AG09309 (cell line): ENCODE measurements at regions not wholly inside any gene's neighbourhood (a gene's known extent, or its start where the extent isn't known, plus 50 kb on each side); places are given as distances from the start of the nearest gene placed in this dataset.

ENCODE experiments used
- DNase-seq: peaks from one replicate; pipeline ENCODE4 v3.0.0-alpha.2; 2010; ENCODE audit warnings: low read depth
- H3K4me3 ChIP-seq: 2 replicates; pipeline ENCODE4 v1.5.1; 2011; ENCODE audit warnings: mild to moderate bottlenecking, low read depth, low read length, moderate library complexity; ENCODE audit not compliant: control insufficient read depth
- TF ChIP-seq, protein P1 (sequence below): IDR thresholded peaks from 2 replicates; pipeline ENCODE4 v1.5.1; 2011; ENCODE audit warnings: mild to moderate bottlenecking, low read depth, low read length, inconsistent platforms; ENCODE audit not compliant: insufficient read depth, control insufficient read depth; ENCODE audit errors: missing control alignments

DNA sequence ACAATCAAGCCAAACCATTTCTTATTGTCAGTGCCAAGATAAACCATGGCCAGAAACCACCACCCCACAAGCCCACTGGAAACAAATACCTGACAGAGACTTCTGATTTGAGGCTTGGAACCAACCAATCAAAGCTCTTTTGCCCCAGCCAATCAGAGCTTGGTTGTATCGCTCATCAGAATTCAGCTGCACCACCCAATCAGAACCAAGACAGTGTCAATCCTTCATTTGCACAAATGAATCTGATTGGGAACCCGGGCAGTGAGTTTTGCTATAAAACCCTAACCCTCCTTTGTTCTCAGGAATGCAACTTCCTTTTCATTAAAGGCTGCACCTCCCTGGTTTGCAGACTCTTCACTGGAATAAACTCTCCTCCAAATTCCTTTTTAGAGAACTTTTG lies 87.4 kb downstream of the ELAPOR2 start:
- H3K4me3 ChIP-seq = no peak overlapping the region
- DNase-seq = no peak
- TF ChIP-seq, protein P1, sequence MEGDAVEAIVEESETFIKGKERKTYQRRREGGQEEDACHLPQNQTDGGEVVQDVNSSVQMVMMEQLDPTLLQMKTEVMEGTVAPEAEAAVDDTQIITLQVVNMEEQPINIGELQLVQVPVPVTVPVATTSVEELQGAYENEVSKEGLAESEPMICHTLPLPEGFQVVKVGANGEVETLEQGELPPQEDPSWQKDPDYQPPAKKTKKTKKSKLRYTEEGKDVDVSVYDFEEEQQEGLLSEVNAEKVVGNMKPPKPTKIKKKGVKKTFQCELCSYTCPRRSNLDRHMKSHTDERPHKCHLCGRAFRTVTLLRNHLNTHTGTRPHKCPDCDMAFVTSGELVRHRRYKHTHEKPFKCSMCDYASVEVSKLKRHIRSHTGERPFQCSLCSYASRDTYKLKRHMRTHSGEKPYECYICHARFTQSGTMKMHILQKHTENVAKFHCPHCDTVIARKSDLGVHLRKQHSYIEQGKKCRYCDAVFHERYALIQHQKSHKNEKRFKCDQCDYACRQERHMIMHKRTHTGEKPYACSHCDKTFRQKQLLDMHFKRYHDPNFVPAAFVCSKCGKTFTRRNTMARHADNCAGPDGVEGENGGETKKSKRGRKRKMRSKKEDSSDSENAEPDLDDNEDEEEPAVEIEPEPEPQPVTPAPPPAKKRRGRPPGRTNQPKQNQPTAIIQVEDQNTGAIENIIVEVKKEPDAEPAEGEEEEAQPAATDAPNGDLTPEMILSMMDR = no peak

DNA sequence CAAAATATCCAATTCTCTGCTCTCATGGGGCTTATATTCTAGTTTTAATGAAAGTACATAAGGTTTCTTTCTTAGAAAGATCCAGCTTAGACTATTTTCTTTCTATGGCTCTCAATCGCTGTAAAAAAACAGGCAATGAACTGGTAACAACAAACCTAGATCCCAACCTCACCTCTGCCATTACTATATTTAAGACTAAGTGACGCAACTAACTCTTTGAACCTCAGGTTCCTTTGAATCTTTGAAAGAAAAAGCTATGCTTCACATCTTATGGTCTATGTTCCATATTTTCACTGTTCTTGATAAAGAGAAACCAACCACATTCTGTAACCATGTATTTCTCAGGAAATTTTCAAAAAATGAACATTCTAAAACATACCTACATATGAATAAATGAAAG lies 88.5 kb downstream of the ELAPOR2 start:
- no peak overlapping the region for H3K4me3 ChIP-seq
- TF ChIP-seq, protein P1 = no peak
- no peak for DNase-seq

DNA sequence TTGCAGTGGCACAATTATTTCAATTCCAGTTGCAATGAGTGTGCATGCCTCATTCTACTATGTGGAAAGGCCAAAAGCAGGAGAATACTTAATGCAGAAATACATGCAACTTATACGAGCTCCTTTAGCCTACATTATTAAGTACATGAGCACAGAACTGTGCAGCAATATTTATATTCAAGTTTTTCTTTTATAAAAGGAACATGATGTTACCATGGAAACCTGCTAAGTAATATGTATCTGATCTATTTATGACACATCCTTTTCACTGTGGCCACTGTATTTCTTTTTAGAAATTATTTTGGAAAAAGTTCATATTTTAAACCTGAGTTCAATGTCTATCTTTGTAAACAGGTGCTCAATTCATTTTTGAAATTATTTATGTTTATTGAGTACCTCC lies 88.9 kb downstream of the ELAPOR2 start:
- no peak for DNase-seq
- no peak overlapping the region for H3K4me3 ChIP-seq
- TF ChIP-seq, protein P1 = no peak

DNA sequence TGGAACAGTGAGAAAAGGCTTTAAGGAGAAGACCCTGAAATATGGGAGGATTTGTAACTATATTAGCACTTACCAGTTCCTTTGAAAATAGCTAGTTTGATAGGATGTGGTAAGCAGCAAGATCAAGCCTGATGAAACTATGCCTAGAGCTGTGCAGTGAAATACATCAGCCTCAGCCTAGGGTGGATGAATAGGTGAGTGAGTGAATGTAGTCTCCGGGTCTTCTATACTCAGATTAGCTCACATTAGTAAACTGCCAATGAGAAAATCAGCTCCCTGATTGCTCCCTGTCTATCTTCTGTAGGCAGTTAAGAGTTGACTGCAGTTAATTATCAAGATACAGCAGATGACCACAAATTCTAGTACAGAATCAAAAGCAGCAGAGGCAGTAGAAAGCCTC lies 89.6 kb downstream of the ELAPOR2 start:
- H3K4me3 ChIP-seq = no peak overlapping the region
- TF ChIP-seq, protein P1 = no peak
- no peak for DNase-seq

DNA sequence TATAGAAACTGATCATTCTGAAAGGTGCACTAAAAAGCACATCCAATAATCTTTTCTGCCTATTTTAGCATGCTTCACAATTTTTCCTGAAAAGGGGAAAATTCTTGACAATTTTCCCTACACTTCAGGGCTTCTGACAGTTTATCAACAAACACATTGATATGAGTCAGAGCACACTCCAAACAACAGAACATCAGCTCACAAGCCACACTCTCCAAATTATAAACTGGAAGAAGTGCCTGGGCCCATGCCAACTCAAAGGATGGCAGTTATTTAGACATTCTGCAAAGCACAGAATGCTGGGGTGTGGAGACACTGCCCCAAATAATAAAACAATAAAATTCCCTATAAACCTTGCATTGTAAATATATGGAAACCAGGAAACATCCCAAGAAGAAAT lies 90.8 kb downstream of the ELAPOR2 start:
- DNase-seq = no peak
- H3K4me3 ChIP-seq = no peak overlapping the region
- TF ChIP-seq, protein P1 = no peak

DNA sequence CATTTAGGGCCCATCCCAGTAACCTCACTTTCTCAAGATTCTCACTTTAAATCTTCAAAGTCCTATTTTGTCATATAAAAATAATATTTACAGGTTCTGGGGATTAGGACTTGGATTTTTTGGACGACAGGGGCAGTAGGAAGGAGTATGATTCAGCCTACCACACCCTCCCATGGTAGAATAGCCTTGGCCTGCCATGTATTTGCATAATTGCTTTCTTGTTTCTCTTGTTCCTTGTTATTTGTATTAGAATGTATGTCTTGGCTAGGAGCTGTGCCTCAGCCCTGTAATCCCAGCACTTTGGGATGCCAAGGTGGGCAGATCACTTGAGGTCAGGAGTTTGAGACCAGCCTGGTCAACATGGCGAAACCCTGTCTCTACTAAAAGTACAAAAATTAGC lies 92.5 kb downstream of the ELAPOR2 start:
- no peak for DNase-seq
- TF ChIP-seq, protein P1 = no peak
- no peak overlapping the region for H3K4me3 ChIP-seq

DNA sequence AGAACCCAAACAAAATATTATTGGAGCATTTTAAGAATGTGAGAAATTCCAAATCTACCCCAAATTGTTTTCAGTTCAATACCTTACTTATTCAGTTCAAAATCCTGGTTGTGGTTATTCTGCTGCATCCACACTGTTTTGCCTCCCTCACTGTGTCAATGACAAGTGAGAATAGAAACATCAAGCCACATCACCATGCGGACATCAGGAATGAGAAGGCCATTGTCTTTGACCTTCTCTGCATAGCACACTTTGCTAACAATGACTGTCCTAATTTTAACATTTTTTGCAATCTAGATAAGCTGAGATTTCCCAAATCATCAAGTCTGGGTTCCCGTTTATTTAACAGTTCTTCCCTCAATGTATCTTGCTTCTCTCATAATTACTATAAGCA lies 93.7 kb downstream of the ELAPOR2 start:
- H3K4me3 ChIP-seq = no peak overlapping the region
- TF ChIP-seq, protein P1 = no peak
- DNase-seq = no peak
